ENCODE measurements at regions not wholly inside any gene's neighbourhood (a gene's known extent, or its start where the extent isn't known, plus 50 kb on each side); places are given as distances from the start of the nearest gene placed in this dataset.

GRCh38 chr2:55114597-55114996 is 64.3 kb upstream of the RTN4 start:
- no peak for TF ChIP-seq CTCF (conservative IDR thresholded peaks at IDR 0.05; ENCODE audit: low read length)
- TF ChIP-seq EZH2phosphoT487 (IDR thresholded peaks at IDR 0.05; ENCODE audit: borderline replicate concordance): no peak
